HG02623 (cell line): ENCODE measurements at regions not wholly inside any gene's neighbourhood (a gene's known extent, or its start where the extent isn't known, plus 50 kb on each side); places are given as distances from the start of the nearest gene placed in this dataset.
A peak's percentile ranks its signal among the peaks of the same experiment; 100 is the strongest.
"Not testable (repeated sequence)": the region's sequence is repeated elsewhere in the genome, so short reads cannot be mapped to it uniquely, and the experiment has no call there.

ENCODE experiments used
- ATAC-seq: cut with Tn5 transposase; IDR thresholded peaks from one replicate; pipeline ENCODE4 v1.9.1; 2021; ENCODE audit warnings: moderate library complexity; ENCODE audit not compliant: unreplicated experiment

DNA sequence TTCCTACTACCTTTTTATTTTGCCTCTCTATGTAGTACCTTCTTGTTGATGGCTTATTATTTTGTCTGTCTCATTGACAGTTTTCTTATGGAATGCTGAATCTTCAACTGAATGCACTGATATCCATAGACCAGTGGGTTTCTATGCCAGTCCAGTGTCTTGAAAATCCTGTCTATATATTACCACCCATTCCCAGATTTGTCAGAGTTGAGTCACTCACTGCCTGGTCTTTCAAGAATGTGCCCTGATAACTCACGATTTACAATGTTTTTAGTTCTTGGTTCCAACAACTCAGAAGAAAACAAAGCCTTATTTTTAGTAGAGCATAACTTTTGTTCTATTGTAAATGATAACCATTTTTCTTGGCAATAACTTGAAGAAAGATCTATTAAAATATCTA is 606.0 kb upstream of the PITX2 start:
- no peak for ATAC-seq

DNA sequence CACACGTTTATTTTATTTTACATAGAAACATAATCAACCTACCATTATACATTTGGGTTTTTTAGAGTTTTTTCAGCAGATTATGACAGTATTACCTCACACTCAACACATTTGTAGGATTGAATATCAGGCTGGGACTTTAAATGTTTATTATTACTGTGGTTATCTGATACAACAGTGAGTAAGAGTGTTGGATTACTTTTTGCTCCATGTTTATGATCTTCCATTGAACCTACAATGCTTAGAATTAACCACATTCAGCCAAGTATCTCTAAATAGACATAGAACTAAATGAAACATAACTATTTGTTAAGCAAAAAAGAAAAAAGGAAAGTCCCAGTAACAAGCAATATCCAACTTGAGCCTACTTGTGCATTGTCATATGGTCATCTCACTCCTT is 607.4 kb upstream of the PITX2 start:
- ATAC-seq = no peak

DNA sequence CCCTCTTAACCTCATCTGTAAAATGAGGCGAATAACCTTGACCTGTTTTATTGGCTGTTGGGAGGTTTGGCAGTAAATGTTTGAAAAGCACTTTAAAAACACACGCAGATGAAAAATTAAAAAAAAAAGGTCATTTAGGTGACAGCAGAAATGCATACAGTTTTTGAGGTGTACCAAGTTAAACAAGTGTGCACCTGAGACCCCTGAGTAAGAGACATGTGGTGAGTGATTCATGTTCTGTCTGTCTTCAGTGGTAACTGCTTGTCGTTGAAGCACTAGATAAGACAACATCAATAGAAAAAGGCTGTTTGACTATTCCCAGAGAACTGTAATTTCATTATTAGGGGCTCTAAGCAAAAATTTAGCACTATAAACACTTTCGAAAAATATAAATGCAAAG is 608.4 kb upstream of the PITX2 start:
- no peak for ATAC-seq

- ATAC-seq = no peak
Observed at GRCh38 chr4:111234939-111235338, 612.1 kb upstream of the PITX2 start.

DNA sequence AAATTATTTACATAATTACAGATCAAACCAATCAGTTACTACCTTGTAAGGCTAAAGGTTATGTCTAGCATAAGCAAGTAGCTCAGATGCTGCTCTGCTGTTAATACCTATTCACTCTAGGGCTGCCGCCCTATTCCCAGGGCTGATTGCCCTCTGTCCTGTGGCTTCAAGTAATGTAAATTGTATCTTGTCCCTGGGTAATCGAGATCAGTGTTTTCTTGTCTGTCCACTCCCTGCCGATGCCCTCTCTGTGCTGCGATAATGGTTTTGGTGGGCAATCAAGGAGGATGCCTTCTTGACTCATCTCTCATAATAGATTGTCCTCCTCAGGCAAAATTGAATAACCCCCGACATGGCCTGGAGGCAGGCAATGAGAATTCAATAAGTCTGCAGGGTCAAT is 641.0 kb upstream of the PITX2 start:
- ATAC-seq = no peak

DNA sequence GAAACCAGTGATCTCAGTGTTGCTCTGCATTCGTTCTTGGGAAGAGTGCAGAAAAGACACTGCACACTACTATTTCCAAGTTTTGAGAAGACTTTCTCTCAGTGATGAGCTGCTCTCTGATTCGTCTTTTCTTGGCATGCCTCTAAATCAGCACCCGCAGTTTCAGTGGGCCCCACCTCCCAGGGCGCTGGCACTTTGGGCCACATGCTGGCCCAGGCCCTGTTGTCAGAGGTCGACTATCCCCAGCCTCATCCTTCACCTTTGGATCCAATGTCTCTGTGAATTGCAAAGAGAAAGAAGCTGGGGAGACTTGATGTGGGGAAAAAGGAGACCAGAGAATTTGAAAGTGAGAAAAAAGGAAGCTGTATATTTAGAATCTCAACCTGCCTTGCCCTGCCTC is 644.1 kb upstream of the PITX2 start:
- no peak for ATAC-seq

DNA sequence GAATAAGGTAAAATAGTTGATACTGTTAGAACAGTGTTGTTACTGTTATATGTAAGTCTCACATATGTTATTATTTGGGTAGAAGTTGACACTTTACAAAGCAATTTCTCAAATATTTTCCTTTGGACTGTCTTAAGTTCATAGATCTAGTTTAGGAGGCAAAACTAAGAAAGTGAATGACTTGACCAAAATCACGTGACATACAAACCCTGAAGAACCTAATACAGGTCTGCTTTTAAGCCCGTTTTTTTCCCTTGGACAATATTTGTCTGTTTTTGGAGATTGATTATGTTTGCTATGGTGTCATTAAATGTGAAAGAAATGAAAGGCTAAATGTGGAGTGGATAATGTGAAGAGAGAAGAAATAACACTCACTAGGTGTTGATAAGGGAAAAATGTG is 644.9 kb upstream of the PITX2 start:
- no peak for ATAC-seq

DNA sequence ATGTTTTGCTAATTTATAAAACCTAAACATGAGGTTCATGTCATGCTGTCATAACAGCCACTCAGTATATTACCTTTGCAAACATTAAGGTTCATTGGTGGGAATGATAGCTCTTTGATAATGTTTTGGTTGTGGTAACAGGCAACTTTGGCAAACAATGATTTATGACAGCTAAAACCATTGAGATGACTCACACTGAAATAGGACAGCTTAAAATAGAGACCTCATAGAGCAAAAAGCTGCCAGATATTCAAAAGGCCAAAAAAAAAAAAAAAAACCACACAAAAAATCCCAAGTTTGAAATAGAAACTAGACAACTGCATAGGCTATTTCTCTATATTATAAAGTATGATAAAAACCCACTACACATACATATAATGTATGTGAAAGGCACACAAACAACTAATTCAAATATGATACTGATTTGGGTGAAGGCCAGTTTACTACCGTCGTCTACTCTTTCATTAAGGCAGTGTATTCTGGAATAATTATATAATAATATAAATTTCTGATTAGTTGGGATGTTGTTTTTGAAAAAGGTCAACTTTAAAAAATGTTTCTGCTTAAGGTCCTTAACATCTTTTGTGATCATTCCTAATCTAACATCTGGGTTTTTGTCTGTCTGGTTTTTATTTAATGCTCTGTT is 646.0 kb upstream of the PITX2 start:
- peak; percentile 58 for ATAC-seq

DNA sequence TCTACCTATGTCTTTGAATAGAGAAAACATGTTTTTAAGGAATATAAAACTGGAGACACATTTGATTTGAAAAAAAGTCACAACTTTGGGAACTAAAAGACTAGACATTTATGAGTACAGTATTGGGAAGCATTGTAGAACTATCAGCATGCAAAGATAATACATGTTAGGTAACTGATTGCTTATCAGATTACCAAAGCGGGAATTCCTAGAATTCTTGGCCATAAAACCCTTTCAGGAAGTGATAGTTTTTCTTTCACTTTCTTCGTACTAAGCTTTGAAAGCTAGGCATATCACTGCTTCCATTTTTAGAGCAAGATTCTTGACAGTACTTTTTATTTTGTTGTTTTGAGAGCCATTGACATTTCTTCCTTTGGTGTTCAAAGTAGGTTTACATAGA is 646.6 kb upstream of the PITX2 start:
- ATAC-seq = no peak

DNA sequence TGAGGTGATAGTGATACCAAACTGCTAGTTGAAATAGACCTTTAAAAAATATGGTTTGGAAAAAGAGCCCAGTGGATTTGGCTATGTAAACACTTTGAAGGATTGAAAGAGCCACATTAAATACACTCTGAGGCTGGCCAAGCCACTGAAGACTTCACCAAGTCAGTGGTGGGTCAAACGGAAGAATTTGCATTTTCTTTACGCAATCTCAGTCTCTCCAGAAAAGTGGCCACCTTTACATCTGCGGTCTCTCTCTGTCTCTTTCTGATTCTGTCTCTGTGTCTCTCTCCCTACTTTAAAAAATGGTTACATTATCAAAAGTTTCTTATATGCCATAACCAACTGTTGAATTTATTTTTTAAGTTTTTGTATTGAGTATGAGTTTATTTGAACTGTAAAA is 651.2 kb upstream of the PITX2 start:
- no peak for ATAC-seq

GRCh38 chr4:111274486-111274885 is 651.6 kb upstream of the PITX2 start:
- ATAC-seq = no peak

GRCh38 chr4:111281219-111281618 is 658.3 kb upstream of the PITX2 start:
- no peak for ATAC-seq

- ATAC-seq = no peak
Observed at GRCh38 chr4:111282035-111282434, 659.2 kb upstream of the PITX2 start.

DNA sequence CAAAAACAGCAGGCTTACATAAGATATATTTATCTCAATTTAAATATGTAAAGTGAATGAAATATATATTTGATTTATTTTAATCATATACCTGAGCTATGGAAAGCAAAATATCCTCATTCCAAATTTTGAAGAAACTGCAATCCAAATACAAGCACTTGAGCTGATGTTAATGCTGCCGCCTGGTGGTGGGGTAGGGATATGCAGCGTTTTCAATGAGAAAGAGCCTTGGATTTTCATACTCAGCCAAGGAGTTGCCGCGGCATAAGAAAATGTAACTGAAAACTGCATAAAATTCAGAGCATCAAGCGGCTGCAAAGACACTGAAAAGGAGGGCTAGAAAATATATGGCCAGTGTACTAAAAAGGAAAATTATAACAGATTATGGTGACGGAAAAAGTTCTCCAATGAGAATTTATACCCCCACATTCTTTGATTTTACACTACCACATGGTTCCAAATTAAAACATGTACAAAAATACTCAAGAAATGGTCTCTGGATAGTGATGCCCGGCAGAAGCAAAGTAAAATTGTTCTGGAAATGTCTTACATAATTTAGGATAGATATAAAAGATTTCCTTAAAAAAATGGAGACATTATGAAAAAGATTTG is 660.3 kb upstream of the PITX2 start:
- ATAC-seq = peak; percentile 61

DNA sequence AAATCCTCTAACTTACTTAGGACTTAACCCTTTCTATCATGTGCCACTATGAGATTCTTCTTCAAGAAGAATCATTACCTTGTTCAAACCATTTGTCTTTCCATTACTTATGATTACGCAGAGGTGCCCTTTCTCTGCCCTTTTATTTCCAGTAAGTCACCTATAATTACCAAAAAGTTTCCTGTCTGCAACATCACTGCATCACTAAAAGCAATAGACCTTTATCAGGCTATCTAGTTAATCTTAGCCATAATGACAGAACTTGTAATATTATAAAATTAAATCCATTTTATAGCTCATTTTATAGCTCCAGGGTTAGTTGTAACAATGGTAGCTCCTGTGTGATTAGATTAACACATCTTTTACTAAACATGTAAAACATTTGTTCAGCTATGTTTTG is 673.6 kb upstream of the PITX2 start:
- no peak for ATAC-seq

- ATAC-seq = no peak
Observed at GRCh38 chr4:111303806-111304205, 680.9 kb upstream of the PITX2 start.

DNA sequence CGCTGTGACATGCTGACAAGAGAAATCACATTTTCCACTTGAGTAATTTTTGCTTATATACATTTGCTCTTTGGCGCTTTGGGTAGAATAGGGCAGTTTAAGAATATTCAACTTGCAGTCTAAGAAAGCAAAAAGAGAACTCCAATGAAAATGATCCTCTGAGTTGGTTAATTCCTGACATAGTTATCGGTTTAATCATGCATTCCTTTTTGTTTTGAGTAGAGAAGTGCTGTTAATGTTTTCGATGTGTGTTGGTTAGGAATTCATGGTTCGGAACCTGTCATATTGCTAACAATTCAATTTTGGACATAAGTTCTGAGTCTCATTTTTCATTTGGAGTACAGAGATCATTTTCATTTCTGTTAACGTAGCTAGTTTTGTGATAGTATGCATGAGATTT is 700.6 kb upstream of the PITX2 start:
- ATAC-seq = no peak

GRCh38 chr4:111323916-111324315 is 701.0 kb upstream of the PITX2 start:
- ATAC-seq = no peak

DNA sequence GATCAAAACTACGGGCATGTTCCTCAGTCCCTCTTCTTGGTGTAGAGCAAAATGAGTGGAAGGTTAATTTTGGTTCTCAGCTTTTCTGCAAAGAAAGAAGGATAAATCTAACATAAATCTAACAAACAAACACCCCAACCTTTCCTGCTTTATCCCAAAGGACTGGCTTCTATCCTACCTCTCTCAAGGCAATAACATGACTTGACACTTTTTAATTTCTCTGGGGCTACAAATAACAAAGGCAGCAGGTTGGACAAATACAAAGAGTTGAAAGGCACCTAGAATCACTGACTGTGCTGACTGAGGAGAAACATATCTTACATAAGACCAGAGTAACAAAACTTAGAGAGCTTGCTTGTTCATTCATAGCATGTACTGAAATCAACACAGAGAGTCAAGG is 703.6 kb upstream of the PITX2 start:
- no peak for ATAC-seq

GRCh38 chr4:111330786-111331185 is 707.9 kb upstream of the PITX2 start:
- ATAC-seq = no peak

- ATAC-seq = no peak
Observed at GRCh38 chr4:111334361-111334760, 711.5 kb upstream of the PITX2 start.

DNA sequence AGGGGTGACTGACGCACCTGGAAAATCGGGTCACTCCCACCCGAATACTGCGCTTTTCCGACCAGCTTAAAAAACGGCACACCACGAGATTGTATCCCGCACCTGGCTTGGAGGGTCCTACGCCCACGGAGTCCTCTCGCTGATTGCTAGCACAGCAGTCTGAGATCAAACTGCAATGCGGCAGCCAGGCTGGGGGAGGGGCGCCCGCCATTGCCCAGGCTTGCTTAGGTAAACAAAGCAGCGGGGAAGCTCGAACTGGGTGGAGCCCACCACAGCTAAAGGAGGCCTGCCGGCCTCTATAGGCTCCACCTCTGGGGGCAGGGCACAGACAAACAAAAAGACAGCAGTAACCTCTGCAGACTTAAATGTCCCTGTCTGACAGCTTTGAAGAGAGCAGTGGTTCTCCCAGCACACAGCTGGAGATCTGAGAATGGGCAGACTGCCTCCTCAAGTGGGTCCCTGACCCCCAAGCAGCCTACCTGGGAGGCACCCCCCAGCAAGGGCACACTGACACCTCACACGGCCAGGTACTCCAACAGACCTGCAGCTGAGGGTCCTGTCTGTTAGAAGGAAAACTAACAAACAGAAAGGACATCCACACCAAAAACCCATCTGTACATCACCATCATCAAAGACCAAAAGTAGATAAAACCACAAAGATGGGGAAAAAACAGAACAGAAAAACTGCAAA is 714.5 kb upstream of the PITX2 start:
- not testable (repeated sequence) for ATAC-seq

GRCh38 chr4:111359602-111360001 is 736.7 kb upstream of the PITX2 start:
- ATAC-seq = no peak
